NCI-H187 treated with DMSO at 0.1 percent for 48 hours (cell line): ENCODE measurements at regions not wholly inside any gene's neighbourhood (a gene's known extent, or its start where the extent isn't known, plus 50 kb on each side); places are given as distances from the start of the nearest gene placed in this dataset.
A peak's percentile ranks its signal among the peaks of the same experiment; 100 is the strongest.

Experiments
- DNase-seq: peaks from one replicate; lab custom pipeline; 2025; lab: John Stamatoyannopoulos, UW

GRCh38 chr16:51321251-51321650 is 170.2 kb upstream of the SALL1 start:
- DNase-seq: no peak

GRCh38 chr16:51317575-51317974 is 166.5 kb upstream of the SALL1 start:
- DNase-seq: no peak

GRCh38 chr16:51313198-51313597 is 162.1 kb upstream of the SALL1 start:
- DNase-seq: no peak

GRCh38 chr16:51312363-51313150 is 161.5 kb upstream of the SALL1 start:
- DNase-seq: no peak

GRCh38 chr16:51310159-51310558 is 159.1 kb upstream of the SALL1 start:
- DNase-seq: no peak

GRCh38 chr16:51306886-51307595 is 156.0 kb upstream of the SALL1 start:
- DNase-seq: no peak

GRCh38 chr16:51306116-51306515 is 155.0 kb upstream of the SALL1 start:
- no peak for DNase-seq

- no peak for DNase-seq
These were observed 154.3 kb upstream of the SALL1 start for GRCh38 chr16:51305337-51305736.

- no peak for DNase-seq
These were observed 151.0 kb upstream of the SALL1 start for GRCh38 chr16:51302042-51302441.

- no peak for DNase-seq
These were observed 147.7 kb upstream of the SALL1 start for GRCh38 chr16:51298800-51299199.

- no peak for DNase-seq
These were observed 139.6 kb upstream of the SALL1 start for GRCh38 chr16:51290442-51291285.

GRCh38 chr16:51289336-51289735 is 138.3 kb upstream of the SALL1 start:
- DNase-seq: no peak

GRCh38 chr16:51287121-51287755 is 136.2 kb upstream of the SALL1 start:
- DNase-seq: no peak

- no peak for DNase-seq
These were observed 135.2 kb upstream of the SALL1 start for GRCh38 chr16:51286272-51286671.

GRCh38 chr16:51276336-51276735 is 125.3 kb upstream of the SALL1 start:
- DNase-seq: no peak

GRCh38 chr16:51272420-51272819 is 121.3 kb upstream of the SALL1 start:
- DNase-seq: no peak

- DNase-seq: no peak
These were observed 120.2 kb upstream of the SALL1 start for GRCh38 chr16:51271156-51271701.

- peak; percentile 0 for DNase-seq
These were observed 117.2 kb upstream of the SALL1 start for GRCh38 chr16:51268237-51268636.

- DNase-seq: no peak
These were observed 116.6 kb upstream of the SALL1 start for GRCh38 chr16:51267681-51268080.

GRCh38 chr16:51262428-51262827 is 111.4 kb upstream of the SALL1 start:
- no peak for DNase-seq

- no peak for DNase-seq
These were observed 110.8 kb upstream of the SALL1 start for GRCh38 chr16:51261919-51262318.
